ENCODE measurements at regions not wholly inside any gene's neighbourhood (a gene's known extent, or its start where the extent isn't known, plus 50 kb on each side); places are given as distances from the start of the nearest gene placed in this dataset.

- no peak for TF ChIP-seq CTCF (IDR thresholded peaks at IDR 0.05; ENCODE audit: low read length)
- TF ChIP-seq EZH2 (IDR thresholded peaks at IDR 0.05; ENCODE audit: borderline replicate concordance, low read length), result no peak
Observed at GRCh38 chr7:115574681-115575291, 455.8 kb downstream of the TFEC start.

Data from OCI-LY1 (cell line).